EH (cell line): ENCODE measurements at regions not wholly inside any gene's neighbourhood (a gene's known extent, or its start where the extent isn't known, plus 50 kb on each side); places are given as distances from the start of the nearest gene placed in this dataset.

Experiments used
- DNase-seq: peaks from one replicate; pipeline ENCODE4 v3.0.0-alpha.2; 2015; ENCODE audit warnings: low read depth

DNA sequence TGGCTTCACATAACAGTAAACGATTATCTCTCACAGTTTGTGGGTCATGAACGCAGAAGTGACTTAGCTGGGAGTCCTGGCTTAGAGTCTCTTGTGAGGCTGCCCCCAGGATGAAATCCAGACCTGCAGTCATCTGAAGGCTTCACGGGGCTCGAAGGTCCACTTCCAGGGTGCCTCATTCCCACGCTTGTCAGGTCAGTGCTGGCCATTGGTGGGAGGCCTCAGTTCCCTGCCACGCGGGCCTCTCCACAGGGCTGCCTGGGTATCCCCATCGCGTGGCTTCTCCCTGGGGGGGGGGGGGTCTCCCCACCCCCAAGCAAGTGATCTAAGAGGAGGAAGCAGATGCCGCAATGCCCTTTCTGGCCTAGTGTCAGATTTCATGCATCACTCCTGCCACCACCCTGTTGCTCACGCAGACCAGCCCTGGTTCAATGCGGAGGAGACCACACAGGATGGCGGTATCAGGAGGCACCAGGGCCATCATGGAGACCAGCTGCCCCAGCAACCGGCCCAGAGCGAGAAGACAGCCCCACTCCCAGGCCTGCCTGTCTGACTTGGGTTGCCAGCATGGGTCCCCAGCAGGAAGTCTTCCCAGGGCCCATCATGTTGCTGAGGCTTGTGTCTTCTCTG, 77.3 kb upstream of the CDH5 start:
- DNase-seq: no peak

DNA sequence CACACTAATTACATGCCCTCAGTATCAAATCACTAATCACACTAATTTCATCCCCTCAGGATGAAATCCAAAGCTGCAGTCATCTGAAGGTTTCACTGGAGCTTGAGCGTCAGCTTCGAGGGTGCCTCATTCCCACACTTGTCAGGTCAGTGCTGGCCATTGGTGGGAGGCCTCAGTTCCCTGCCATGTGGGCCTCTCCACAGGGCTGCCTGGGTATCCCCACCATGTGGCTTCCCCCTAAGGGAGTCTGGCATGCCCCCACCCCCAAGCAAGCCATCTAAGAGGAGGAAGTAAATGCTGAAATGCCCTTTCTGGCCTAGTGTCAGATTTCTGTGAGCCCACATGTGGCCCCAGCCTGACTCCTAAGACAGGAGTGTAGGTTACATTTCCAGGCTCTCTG, 78.6 kb upstream of the CDH5 start:
- DNase-seq: no peak

DNA sequence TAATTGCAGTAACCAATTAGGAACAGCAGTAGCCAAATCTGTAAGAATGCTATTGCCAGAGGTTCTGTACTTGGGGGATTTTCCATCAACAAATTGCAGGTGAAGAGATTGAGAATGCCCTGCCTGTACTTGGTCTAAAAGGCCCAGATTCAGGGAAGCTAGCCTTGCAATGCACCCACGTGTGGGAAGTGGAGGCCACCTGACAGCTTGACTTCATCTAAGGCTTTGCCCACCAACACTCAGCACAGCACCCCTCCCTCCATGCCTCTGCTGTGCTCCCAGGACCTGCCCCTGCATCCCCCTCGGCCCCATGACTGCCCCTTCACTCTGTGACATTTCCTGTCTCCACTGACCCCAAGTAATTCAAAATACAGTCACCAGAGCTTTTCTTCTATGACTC, 79.1 kb upstream of the CDH5 start:
- no peak for DNase-seq

DNA sequence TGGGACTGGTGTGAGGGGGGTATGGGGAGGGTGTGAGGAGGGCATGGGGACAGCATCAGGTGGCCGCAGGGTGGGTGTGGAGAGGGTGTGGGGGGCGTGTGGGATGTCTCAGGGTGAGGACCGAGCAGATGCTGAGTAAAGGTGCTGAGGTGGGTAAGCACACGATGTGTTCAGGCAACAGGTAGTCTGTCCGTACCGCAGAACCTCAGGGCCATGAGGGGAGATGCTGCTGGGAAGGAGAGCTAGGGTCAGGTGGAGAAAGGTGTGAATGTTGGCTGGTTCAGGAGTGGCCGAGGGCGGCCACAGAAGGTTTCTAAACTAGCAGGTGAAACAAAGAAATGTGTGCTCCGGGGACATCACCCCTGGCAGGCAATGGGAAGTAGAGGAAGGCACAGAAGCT, 80.0 kb upstream of the CDH5 start:
- no peak for DNase-seq

DNA sequence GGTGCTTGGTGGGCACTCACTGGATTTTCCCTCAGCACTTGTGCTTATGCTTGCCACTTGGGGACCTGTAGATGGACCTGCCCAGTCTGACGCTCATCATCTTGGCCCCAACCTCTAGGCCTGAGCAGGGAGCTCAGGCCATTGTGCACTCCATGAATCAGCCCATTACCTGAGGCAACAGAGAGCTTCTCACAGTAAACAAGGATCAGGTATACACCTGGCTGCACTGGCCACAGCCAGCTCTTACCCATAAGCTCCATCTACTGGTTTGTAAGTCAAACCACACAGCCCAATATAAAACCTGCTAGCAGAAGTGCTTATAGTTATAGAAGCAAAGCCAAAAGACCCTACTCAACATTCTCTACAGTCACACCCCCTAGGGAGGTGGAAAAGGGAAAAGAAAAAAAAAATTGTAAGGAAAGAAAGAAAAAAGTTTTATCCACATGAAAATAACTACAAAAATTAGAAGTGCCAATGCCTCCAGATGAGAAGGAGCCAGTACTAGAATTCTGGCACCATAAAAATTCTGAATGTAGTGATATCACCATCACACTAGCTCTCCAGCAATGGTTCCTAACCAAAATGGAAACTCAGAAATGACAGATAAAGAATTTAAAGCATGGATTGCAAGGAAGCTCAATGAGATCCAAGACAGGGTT, 87.8 kb upstream of the CDH5 start:
- DNase-seq: no peak

DNA sequence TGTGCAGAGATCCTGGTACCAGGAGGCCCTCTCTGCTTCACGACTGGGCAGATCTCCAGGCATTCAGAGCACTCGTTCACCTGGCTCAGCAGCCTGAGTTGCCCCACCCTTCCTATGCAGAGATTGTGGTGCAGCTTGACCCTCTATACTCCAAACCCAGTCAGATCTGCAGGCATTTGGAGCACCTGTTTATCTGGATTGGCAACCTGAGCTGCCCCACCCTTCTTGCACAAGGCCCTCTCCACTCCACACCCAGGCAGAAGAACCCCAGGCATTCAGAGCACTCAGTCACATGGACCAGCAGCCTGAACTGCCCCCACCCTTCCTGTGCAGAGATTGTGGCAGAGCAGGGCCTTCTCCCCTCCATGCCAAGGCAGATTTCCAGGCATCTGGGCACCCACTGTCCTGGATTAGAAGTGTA, 88.4 kb upstream of the CDH5 start:
- no peak for DNase-seq

DNA sequence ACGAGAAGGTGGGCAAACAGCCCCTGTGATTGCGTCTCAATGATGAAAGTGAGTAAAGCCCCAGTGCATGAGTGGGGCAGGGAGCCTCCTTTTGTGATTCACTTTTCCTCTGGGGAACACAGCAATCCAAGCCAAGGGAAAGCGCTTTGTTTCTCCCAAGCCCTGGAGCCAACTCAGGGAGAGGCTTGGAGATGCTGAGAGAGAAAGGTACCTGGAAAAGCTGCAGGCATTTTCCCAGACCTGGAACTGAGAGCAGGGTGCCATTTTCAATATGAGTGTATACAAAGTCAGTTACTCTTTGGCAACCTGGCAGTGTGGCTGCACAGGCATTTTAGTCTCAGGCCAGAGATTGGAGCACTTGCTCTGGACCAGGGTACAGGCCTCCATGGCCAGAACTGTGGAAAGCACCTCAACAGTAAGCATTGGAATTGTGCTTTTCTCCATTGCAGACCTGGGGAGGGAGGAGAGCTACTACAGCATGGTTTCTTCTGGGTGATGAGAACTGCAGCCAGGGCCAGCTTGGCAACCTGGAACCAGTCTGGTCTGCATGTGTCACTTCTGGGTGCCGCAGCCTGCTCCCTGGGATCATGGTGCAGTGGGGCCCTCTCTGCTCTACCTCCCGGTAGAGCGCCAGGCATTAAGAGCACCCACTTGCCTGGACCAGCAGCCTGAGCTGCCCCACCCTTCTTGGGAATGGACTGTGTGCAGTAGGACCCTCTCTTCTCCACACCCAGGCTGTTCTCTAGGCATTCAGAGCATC, 89.0 kb upstream of the CDH5 start:
- DNase-seq: no peak

DNA sequence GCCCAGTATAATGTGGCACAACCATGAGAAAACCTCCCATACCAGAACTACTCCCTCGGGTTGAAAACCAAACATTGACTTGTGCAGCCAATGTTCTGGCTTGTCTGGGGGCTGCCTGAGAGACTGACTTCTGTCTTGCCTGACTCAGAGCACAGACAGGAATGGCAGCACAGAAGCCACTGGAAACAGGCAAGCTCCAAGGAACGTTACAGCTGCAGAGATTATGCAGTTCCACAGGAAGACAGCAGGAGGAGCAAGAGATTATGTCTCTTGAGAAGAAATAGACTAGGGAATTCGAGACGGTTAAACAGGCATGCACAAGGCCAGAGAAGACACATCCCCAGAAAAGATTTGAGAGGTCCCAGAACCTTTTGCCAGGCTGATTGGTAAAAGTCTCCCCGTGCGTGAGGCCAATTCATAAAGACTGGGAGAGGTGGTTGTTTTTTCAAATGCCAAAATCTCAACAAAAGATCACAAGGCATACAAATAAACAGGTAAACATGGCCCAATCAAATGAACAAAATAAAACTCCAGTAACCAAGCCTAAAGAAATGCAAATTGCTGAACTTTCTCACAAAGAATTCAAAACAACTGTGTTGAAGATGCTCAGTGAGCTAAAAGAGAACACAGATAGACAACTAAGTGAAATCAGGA, 90.6 kb upstream of the CDH5 start:
- DNase-seq: peak; percentile 78

DNA sequence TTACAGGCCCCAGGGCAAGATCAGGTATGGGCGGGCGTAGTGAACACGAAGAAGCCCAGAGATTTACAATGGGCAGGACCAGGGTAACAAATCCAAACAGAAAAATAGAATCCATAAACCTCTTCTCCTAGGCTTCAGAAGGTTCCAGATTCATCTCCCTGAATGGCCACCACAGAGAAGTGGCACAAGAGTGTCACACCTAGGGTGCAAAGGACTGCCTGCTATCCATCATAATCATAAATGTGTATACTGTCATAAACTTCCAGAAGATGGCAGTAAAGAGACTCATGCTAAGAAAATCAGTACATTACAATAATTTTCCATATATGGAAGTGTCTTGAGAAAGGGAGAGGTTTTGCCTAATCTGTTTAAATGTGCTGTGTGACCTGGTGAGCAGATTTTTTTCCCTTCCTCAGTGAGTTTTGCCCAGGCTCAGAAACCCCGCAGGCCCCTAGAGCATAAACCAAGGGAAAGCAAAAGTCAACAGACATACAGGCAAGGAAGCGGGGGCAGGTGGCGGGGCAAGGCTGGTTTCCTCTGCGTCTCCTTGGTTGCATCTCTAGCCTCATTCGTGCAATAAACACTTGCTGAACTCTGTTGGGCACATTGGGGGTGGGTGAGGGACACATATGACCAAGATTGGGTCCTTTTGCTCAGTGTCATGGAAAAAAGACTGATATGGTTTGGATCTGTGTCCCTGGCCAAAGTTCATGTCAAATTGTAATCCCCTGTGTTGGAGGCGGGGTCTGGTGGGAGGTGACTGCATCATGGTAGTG, 92.0 kb upstream of the CDH5 start:
- peak; percentile 54 for DNase-seq

DNA sequence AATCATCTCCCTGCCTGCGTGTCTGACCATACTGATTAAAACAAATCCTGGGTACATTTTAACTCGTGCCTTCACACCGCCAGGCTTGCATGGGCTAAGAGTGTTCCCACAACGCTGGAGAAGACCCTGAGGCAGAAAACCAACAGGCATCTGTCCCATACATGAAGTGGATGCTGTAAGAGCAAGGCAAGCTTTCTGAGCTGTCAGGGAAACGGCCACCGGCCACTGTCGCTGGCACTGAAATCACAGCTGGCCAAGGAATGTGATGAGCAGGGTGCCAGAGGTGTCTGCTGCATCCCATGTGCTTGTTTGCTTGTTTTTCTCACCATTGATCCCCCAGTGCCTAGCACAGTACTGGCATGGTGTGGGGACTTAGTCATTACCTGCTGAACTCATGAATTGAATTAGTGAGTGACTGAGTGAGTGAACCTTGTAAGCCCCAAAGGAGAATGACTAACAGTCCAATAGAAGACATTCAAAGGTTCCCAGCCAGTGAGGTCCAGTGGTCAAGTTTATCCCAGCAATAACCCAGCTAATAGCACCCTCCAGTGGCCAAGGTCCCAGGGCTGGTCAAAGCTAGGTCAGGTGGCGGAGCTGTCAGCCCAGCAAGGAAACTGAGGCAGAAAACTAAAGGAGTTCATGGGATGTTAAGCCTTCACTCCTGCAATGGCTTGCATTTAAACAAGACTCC, 92.7 kb upstream of the CDH5 start:
- peak; percentile 54 for DNase-seq

DNA sequence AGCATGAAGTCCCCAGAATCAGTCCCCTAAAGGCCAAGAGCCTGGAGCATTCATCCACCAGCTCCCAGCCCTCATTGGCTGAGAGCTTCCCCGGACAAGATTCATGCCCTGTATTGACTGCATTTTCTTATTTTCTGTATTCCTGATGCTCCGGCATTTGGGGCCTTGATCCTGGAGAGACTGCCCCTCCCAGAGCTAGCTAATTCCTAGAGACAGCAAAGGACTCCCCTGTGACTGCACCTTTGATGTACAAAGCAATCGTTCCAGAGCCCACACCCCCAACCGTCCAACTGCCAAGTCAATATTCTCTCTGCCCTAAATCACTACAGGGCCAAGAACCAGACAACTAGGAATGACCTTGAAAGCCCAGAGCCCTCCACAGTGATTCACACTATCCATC, 93.4 kb upstream of the CDH5 start:
- no peak for DNase-seq

DNA sequence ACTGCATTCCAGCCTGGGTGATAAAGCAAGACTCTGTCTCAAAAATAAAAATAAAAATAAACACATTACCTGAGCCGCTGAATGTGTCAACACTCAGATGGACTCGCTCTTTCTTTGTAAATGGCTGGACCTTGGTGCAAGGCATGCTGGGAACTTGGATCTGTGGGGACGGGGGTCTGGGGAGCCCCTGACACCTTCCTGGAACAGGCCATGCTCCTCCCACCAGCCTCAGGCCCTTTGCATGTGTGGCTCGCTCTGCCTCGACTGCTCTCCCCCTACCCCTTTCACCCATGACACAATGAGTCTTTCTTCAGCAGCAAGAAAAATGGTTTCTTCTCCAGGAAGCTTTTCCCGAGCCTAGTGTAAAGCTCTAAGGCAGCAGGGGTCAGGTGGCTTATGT, 94.0 kb upstream of the CDH5 start:
- DNase-seq: no peak

DNA sequence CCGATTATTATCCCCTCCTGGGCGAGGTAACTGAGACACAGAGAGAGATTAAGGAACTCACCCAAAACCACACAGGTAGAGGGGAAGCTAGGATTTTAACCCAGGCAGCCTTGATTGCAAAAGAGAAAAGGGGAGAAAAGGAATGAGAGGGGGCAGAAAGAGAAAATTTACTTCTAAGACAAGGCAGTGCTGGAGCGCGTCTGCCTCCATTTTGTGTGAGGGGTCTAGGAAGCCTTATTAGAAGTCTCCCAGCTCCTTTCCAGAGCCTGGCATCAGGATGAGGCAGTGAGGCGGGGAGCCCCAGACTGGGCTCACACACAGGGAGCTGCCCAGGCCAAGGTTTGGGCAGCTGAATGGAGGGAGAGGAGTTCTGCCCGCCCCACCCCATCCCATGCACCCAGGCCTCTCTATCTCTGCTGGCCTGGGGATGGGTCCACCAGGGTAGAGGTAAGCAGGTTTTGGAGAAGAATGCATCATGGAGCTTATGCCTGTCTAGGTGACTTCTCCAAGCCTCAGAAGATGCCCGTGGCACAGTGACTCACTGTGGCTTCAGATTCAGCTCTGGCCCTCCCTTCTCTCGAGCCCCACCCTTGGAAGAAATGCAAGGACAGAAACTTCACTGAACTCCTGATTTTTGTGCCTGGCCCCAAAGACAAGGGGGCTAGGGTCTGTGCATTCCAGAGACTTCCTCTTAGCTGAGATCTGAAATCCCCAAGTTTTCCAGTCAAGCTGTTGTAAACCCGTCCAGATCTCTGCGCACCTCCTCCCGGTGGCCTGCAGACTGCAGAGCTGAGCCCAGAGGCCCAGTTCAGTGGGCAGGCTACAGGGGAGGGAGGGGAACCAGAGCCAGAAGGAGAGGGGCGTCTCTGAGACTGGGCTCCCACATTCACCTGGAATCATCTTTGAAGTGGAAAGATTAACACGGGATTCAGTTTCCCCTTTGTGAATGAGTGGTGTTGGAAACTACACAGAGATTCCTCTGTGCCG, 95.1 kb upstream of the CDH5 start:
- peak; percentile 38 for DNase-seq

DNA sequence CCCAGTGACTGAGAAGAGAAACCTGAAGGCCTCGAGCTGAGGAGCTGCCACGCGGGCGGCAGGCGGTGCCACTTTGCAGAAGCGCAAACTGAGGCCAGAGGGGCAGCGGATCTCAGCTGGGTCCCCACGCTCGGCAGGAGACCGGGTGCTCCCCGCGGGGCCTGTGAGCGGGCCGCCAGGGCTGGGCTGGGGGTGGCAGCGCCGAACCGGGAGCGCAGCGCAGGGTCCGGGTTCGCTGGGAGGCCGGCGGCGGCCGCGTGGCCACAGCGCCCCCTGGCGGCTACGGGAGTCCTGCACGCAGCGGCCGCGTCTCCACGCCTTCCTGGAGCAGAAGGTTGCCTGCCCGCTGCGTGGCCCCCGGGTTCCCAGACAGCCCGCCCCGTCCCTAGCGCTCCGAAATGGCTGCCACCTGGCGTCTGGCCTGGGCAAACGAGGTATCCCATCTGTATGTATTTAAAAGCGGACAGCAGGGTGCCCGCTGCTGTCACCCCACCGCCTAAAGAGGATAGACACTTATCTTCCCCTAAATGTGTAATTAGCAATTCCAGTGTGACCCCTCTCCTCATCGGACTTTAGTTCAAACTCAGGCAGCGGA, 96.1 kb upstream of the CDH5 start:
- peak; percentile 70 for DNase-seq

DNA sequence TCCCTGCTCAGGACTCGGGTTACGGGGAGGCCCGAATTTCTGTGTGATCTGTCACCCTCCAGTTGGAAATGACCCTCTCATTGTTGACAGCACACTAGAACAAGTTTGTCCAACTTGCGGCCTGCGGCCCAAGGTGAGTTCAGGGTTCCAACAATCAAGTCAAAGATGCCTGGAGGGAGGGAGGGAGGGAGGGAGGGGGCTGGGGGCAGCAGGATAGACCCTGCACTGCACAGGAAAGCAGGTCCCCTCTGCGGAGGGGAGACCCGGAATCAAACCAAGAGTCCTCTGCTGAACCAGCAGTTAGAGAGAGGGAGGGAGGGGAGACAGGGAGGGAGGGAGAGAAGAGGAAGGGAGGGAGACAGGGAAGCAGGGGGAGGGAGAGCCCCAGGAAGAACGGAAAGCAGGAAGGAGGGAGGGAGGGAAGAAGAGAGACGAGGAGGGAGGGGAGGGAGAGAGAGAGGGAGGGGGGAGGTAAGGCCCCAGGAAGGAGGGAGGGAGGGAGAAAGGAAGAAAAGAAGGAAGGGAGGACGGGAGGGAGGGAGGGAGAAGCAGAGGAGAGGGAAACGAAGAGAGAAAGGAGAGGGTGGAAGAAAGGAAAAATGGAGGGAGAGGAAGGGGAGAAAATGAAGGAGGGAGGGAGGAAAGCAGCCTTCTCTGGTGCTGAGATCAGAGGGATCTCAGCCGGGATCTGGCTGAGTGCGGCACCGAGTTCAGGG, 96.7 kb upstream of the CDH5 start:
- no peak for DNase-seq

DNA sequence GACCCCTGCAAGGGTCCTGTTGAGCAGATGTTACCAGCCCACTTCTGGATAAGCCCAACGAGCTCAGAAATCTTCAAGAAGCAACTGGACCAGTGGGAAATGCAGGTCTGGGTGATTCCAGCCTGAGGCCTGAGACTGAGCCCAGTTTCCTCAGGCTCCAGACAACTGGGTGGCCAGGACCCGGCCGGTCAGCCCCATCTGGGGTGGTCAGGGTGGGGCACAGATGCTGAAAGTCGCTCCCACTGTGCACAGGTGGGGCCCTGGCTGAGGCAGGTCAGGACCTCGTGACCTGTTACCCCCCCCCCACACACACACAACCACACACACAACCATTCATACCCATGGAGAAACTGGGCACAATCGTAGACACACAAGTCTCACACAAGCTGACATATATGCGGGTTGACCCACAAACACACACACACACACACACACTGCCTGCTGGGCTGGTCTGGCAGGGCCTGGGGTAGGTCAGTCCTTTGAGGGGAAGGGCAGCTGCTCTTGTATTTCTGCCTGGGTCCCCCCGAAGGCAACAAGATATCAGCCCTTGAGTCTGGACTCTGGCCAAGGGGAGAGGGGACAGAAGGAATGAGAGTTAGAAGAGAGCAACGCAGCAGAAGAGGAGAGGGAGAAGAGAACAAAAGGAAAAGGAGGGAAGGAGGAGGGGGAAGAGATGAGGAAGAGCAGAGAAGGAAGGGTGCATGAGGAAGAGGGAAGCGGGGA, 99.0 kb upstream of the CDH5 start:
- DNase-seq: no peak

DNA sequence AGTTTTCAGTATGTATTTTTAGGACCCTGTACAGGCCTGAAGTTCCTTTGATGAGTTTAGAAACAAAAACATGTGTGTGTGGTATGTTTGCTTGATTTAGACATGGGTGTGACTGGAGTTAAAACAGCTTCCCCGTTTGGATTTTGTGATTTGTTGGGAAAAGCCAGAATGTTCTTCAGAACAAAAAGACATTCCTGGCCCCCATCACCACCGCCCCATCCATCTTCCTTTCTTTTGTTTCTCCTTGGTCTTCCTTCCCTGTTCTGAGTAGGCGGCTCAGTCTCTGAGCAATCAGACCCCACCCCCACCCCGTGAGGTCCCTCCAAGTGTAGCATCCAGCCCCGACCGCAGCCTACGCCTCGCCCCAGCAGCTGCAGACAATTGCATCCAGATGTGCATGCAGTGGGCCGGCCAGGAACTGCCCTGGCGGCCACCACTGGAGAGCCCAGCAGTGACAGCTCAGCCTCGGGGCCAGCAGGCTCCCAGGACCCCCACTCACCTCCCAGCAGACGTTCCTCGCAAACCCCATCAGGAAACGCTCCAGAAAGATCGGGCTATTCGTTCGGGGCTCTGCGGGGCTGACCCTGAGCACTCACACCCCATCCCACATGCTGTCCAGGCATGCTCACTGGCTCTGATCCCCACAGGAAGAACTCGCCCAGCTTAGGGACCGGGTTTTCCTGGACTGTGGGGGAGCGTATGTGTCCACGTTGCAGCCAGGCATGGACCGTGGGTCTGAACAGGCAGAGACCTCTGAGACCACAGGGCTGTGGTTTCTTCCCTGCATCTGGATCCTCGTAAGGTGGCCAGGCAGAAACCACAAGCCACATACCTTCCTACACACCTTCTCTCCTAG, 99.8 kb upstream of the CDH5 start:
- DNase-seq: peak; percentile 87
